ENCODE measurements at regions not wholly inside any gene's neighbourhood (a gene's known extent, or its start where the extent isn't known, plus 50 kb on each side); places are given as distances from the start of the nearest gene placed in this dataset.
"Not testable (repeated sequence)": the region's sequence is repeated elsewhere in the genome, so short reads cannot be mapped to it uniquely, and the experiment has no call there.

- no peak overlapping the region for H3K4me3 ChIP-seq (ENCODE audit: low read depth, low read length)
- no peak for DNase-seq (ENCODE audit: low read depth)
- TF ChIP-seq CTCF (IDR thresholded peaks at IDR 0.05; ENCODE audit: low read depth, low read length, missing control alignments) = no peak
Measured at GRCh38 chr7:89687211-89687610, 467.1 kb upstream of the STEAP1 start.

- DNase-seq (ENCODE audit: low read depth) = no peak
- H3K4me3 ChIP-seq (ENCODE audit: low read depth, low read length) = no peak overlapping the region
- no peak for TF ChIP-seq CTCF (IDR thresholded peaks at IDR 0.05; ENCODE audit: low read depth, low read length, missing control alignments)
Measured at GRCh38 chr7:89695241-89695640, 459.0 kb upstream of the STEAP1 start.

- no peak for DNase-seq (ENCODE audit: low read depth)
Measured at GRCh38 chr7:89714131-89714530, 440.1 kb upstream of the STEAP1 start.

GRCh38 chr7:89718941-89719340 lies 435.3 kb upstream of the STEAP1 start:
- H3K4me3 ChIP-seq (ENCODE audit: low read depth, low read length); DNase-seq (ENCODE audit: low read depth): not testable (repeated sequence)

More at GRCh38 chr7:89714131-89714530, 440.1 kb upstream of the STEAP1 start:
- TF ChIP-seq CTCF (IDR thresholded peaks at IDR 0.05; ENCODE audit: low read depth, low read length, missing control alignments) = no peak
- H3K4me3 ChIP-seq (ENCODE audit: low read depth, low read length) = no peak overlapping the region

- no peak for TF ChIP-seq CTCF (IDR thresholded peaks at IDR 0.05; ENCODE audit: low read depth, low read length, missing control alignments)
- DNase-seq (ENCODE audit: low read depth) = no peak
Measured at GRCh38 chr7:89728481-89728880, 425.8 kb upstream of the STEAP1 start.

GRCh38 chr7:89731751-89732445 lies 422.4 kb upstream of the STEAP1 start:
- TF ChIP-seq CTCF (IDR thresholded peaks at IDR 0.05; ENCODE audit: low read depth, low read length, missing control alignments) = no peak
- no peak overlapping the region for H3K4me3 ChIP-seq (ENCODE audit: low read depth, low read length)
- DNase-seq (ENCODE audit: low read depth) = no peak

More at GRCh38 chr7:89728481-89728880, 425.8 kb upstream of the STEAP1 start:
- no peak overlapping the region for H3K4me3 ChIP-seq (ENCODE audit: low read depth, low read length)

GRCh38 chr7:89738549-89738948 lies 415.7 kb upstream of the STEAP1 start:
- no peak overlapping the region for H3K4me3 ChIP-seq (ENCODE audit: low read depth, low read length)
- no peak for TF ChIP-seq CTCF (IDR thresholded peaks at IDR 0.05; ENCODE audit: low read depth, low read length, missing control alignments)
- no peak for DNase-seq (ENCODE audit: low read depth)

All from GM12864 (cell line).